HFFc6 (cell line): ENCODE measurements at regions not wholly inside any gene's neighbourhood (a gene's known extent, or its start where the extent isn't known, plus 50 kb on each side); places are given as distances from the start of the nearest gene placed in this dataset.

Experiments
- DNase-seq: peaks from one replicate; pipeline ENCODE4 v3.0.0-alpha.2; 2018
- H3K27ac Mint-ChIP-seq: 2 replicates; pipeline ENCODE4 v1.8.0; 2020; ENCODE audit warnings: mild to moderate bottlenecking, mixed read lengths
- H3K27me3 Mint-ChIP-seq: 2 replicates; pipeline ENCODE4 v1.8.0; 2021; ENCODE audit warnings: mild to moderate bottlenecking, moderate library complexity, mixed read lengths; ENCODE audit not compliant: insufficient read depth
- H3K36me3 Mint-ChIP-seq: 2 replicates; pipeline ENCODE4 v1.8.0; 2021; ENCODE audit warnings: low read depth, mixed read lengths
- H3K4me1 Mint-ChIP-seq: 2 replicates; pipeline ENCODE4 v1.8.0; 2020; ENCODE audit warnings: low read depth, mixed read lengths
- H3K4me3 Mint-ChIP-seq: 2 replicates; pipeline ENCODE4 v1.8.0; 2020; ENCODE audit warnings: mild to moderate bottlenecking, moderate library complexity, mixed read lengths
- H3K9me3 Mint-ChIP-seq: 2 replicates; pipeline ENCODE4 v1.8.0; 2020; ENCODE audit warnings: mild to moderate bottlenecking, mixed read lengths
- CTCF ChIP-seq: fragments of 200-600 bp; sonication (generic); IDR thresholded peaks from 2 replicates; pipeline ENCODE4 v1.5.0; 2021; ENCODE audit warnings: antibody characterized with exemption, mild to moderate bottlenecking

- no peaks in the 10 kb centered on the region for H3K36me3 Mint-ChIP-seq
- DNase-seq: no peak
- no peak overlapping the region for H3K27ac Mint-ChIP-seq
- no peaks in the 10 kb centered on the region for H3K9me3 Mint-ChIP-seq
- peaks cover 2% of the 10 kb centered on the region for H3K27me3 Mint-ChIP-seq
- H3K4me3 Mint-ChIP-seq: no peak overlapping the region
- peaks cover 60% of the 10 kb centered on the region for H3K4me1 Mint-ChIP-seq
- no peak for TF ChIP-seq CTCF
Observed at GRCh38 chr18:8965398-8965797, 137.1 kb upstream of the NDUFV2 start.

GRCh38 chr18:8966821-8967220, 135.7 kb upstream of the NDUFV2 start:
- Mint-ChIP-seq H3K27ac (no peak overlapping the region), H3K4me3 (no peak overlapping the region), H3K27me3 (peaks cover 2% of the 10 kb centered on the region), H3K4me1 (peaks cover 53% of the 10 kb centered on the region), H3K36me3 (no peaks in the 10 kb centered on the region), H3K9me3 (no peaks in the 10 kb centered on the region)
- no peak for TF ChIP-seq CTCF
- DNase-seq: no peak

- no peak for DNase-seq
- no peak overlapping the region for H3K4me3 Mint-ChIP-seq
- no peak for TF ChIP-seq CTCF
- H3K9me3 Mint-ChIP-seq: no peaks in the 10 kb centered on the region
- peaks cover under 1% of the 10 kb centered on the region; the same call in 1 of the 2 replicates for H3K36me3 Mint-ChIP-seq
- peaks cover 2% of the 10 kb centered on the region for H3K27me3 Mint-ChIP-seq
- H3K27ac Mint-ChIP-seq: no peak overlapping the region
- H3K4me1 Mint-ChIP-seq: peaks cover 46% of the 10 kb centered on the region
Observed at GRCh38 chr18:8967573-8967972, 134.9 kb upstream of the NDUFV2 start.

- H3K9me3 Mint-ChIP-seq: peaks cover 10% of the 10 kb centered on the region
- peaks cover 29% of the 10 kb centered on the region for H3K4me1 Mint-ChIP-seq
- peak overlapping the region; percentile 73 for H3K27ac Mint-ChIP-seq
- no peak for TF ChIP-seq CTCF
- peaks cover 2% of the 10 kb centered on the region for H3K27me3 Mint-ChIP-seq
- H3K36me3 Mint-ChIP-seq: peaks cover 19% of the 10 kb centered on the region
- no peak overlapping the region; the same call in 1 of the 2 replicates for H3K4me3 Mint-ChIP-seq
- DNase-seq: peak; percentile 83
Observed at GRCh38 chr18:8969639-8970390, 132.7 kb upstream of the NDUFV2 start.

- DNase-seq: no peak
- Mint-ChIP-seq H3K4me3 (no peak overlapping the region), H3K9me3 (peaks cover 10% of the 10 kb centered on the region), H3K27ac (peak overlapping the region; percentile 73; the same call in 1 of the 2 replicates), H3K36me3 (peaks cover 19% of the 10 kb centered on the region), H3K27me3 (peaks cover 2% of the 10 kb centered on the region), H3K4me1 (peaks cover 29% of the 10 kb centered on the region)
- TF ChIP-seq CTCF: no peak
Observed at GRCh38 chr18:8970843-8971242, 131.7 kb upstream of the NDUFV2 start.
